Activated CD4-positive, alpha-beta T cell treated with anti-CD3 and anti-CD28 coated beads, Interleukin-2, Interleukin-4, amounts not matched to agents 100 ng/mL and 50 ng/mL, durations not matched to agents 16 hours and 8 hours (primary cell): ENCODE measurements at regions not wholly inside any gene's neighbourhood (a gene's known extent, or its start where the extent isn't known, plus 50 kb on each side); places are given as distances from the start of the nearest gene placed in this dataset.

Experiments
- DNase-seq: peaks from one replicate; pipeline ENCODE4 v3.0.0-alpha.2; 2020; ENCODE audit warnings: low spot score

GRCh38 chr1:87437663-87438295 is 109.1 kb downstream of the LMO4 start:
- DNase-seq, result no peak

- DNase-seq, result no peak
These were observed 111.1 kb downstream of the LMO4 start for GRCh38 chr1:87439821-87440220.

DNA sequence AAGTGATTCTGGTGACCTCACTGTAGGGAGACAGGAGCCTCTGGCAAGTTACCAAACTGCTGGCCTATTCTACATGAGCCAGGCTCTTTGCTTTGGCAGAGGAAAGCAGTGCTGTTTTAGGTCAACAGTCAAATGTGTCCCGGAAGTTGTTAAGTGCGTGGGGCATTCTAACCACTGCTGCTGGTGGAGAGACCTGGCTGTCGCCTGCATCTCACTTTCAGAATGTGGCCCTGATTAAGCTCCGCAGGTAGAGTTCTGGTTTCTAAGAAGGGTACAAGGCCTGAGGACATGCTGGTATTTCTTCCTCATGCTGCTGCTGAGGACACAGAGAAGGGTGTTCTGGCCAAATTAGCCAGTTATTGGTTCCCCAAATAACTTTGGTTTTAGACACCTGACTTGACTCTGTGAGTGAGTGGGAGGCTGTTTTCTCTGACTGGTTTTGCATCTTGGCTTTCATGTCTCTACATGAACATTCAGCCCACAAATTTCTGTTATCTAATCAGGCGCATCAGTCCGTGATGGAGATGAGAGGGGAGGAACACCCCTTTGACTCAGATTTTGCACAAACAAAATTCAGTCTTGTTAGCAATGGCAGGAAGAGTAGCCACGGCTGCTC is 120.8 kb downstream of the LMO4 start:
- peak; percentile 70 for DNase-seq

DNA sequence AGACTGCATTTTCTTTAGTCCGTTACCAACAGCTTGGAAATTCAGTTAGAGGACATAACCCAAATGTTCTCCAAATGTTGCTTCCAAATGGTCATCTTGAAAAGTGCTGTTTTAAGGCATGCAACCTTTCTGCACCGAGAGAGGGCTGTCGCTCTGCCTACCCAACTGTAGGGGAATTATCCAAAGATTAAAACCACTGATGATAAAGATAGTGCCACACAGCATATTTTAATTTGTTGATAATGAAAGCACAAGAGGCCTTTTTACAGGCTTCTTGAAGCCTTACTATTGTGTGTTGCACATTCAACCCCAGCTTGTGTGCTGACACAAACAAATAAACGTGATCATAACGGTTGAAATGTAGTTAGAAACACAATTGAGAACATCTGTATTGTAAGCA is 121.5 kb downstream of the LMO4 start:
- no peak for DNase-seq

DNA sequence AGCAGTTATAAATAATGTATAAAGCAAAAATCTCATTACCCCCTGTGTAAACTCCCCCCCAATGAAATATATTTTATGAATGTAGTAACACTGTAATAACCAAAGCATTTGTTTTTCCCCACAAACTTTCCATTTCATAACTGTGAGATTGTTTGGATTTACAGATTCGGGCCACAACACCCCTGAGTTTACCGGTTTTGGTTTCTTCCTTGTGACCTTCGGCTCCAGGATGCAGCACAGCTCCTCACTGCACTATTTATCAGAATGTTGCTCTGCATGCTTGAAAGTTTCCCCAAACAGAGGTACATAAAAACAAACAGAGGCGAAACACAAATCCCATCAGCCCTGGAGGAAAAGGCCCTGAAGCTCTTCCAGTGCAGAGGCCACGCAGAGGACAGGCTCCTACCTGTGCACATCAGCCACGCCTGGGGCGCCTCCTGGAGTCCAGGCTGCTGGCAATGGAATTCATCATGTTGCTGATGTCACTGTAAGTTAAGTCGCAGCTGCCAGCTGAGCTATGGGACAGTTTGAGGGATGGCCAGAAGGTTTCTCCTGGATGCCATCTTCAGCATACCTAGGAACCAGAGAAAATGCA is 122.0 kb downstream of the LMO4 start:
- DNase-seq, result no peak

DNA sequence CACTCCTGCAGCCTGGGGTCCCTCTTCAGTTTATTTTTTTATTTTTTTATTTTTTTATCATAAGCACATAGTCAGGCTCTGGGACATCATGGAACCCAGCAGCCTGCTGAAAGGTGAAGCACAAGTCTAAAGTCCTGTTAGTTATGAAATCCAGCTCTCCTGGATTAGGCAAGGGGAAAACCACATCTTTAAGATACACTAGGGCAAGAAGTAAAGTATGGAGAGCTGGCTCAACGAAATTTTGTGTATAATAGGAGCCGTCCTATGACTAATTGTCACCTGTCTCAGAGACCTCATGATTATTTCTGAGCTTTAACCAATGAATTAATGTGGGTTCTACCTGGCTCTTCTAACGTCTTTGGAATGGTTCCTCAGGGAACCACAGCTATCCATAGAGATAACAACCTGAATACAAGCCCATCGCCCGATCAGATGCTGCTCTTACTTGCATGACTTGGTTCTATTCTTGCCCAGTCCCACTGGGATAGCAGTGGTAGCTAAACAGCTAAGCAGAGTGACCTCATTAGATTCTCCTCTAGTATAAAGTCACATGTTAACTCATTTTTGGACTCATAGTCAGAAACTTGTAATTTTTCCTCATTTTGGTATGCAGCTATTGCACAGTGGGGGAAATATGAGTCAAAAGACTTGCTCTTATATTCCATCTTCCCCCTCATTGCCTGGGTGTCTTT is 122.7 kb downstream of the LMO4 start:
- DNase-seq, result no peak

GRCh38 chr1:87452648-87453047 is 124.0 kb downstream of the LMO4 start:
- no peak for DNase-seq

DNA sequence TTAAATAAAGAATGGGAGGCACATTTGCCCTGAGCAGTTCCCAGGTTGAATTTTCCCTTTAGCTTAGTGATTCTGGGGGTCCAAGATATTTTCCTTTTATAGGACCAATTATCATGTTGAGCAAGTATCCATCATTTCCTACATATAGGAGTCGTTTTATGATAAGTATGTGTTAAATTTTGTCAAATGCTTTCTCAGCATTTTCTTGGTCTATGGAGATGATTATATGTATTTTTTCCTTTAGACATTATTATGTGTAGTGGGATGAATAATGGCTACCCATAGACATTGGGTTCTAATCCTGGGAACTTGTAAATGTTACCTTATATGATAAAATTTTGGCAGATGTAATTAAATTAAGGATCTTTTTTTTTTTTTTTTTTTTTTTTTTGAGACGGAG is 128.7 kb downstream of the LMO4 start:
- no peak for DNase-seq

DNA sequence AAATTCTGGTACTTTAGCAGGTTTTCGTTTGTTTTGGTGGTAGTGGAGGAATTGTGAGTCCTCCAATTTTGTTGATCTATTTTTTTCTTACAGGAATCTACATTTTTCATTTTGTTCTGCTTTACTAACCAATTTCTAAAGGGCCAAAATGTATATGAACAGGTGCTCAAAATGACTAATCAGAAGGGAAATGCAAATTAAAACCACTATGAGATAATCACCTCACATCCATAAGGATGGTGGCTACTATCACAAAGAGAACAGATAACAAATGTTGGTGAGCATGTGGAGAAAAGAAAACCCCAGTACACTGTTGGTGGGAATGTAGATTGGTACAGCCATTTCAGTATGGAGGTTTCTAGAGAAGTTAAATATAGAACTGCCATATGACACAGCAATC is 134.2 kb downstream of the LMO4 start:
- DNase-seq, result no peak

DNA sequence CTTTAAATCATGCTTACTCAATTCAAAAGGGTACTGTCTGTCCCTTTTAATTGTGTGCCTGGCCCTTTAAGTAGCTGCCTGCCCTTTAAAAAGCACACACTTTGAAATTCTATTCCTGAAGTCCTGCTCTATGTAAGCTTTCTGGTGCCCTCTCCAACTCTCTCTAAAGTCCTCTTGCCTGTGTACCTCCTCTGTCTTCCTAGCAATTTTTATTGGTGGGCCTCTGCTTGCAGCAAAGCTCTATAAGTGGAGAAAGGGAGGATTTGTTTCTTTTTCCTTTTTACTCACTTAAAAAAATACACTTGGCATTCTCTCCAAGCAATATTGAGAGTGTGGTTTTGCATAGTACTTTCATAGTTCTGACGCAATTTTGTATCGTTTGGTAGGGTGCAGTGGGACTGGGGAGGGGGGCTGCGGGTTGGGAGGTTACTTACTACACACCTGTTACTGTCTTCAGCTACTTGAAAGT is 135.4 kb downstream of the LMO4 start:
- no peak for DNase-seq

- no peak for DNase-seq
These were observed 137.9 kb downstream of the LMO4 start for GRCh38 chr1:87466621-87467020.

DNA sequence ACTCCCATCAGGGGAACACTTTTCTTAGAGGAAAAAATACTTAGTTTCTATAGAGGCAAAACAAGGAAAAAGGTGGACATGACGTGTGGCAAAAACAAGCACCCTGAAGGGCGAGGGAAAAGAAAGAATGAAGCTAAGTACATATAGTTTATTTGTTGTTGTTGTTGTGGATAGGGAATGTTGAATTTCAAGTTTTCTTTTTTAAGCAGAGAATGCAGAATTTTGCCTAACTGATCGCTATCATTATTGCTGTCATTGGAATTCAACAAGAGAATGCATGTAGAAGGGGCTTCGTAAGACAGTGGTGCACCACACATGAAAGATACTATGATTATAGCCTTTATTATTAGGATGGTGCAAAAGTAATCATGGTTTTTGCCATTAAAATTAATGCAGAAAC is 144.0 kb downstream of the LMO4 start:
- DNase-seq, result no peak

DNA sequence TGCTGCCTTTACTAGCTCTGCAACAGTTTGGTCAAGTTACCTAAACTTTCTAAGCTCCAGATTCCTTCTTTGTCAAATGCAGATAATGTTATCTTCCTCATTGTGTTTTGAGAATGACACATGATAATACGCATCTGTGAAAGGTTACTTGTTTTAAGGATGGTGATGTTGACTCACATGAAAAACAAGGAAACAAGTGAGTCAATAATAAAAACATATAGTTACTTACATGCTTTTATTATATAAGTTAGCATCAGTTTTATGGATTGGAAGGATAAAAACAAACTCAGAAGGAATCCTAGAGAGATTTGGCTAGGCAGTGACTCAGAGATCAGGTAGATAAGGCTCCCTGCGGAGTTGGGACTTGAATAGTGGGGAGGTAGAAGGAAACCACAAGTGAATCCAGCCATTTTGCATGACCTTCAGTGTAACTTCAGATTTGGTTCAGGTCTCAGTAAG is 144.6 kb downstream of the LMO4 start:
- no peak for DNase-seq

- DNase-seq, result no peak
These were observed 145.4 kb downstream of the LMO4 start for GRCh38 chr1:87474098-87474497.

- no peak for DNase-seq
These were observed 149.6 kb downstream of the LMO4 start for GRCh38 chr1:87478231-87478630.

DNA sequence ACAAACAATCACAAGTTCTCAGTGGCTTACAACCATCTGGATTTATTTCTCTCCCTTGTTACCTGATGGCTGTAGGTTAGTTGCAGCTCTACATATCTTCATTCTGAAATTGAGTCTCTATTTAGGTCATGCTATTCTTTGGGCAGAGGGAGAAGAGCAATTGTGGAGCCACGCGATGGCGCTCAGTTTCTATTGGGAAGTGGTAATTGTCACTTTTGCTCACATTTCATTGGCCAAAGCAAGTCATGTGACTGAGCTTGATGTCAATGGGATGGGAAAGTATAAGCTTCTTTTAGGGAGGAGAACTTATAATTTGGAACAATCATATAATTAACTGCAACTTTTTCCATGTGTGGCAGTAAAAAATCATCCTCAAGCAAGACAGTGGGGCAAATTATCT is 166.5 kb downstream of the LMO4 start:
- no peak for DNase-seq

- no peak for DNase-seq
These were observed 167.2 kb downstream of the LMO4 start for GRCh38 chr1:87495870-87496269.

DNA sequence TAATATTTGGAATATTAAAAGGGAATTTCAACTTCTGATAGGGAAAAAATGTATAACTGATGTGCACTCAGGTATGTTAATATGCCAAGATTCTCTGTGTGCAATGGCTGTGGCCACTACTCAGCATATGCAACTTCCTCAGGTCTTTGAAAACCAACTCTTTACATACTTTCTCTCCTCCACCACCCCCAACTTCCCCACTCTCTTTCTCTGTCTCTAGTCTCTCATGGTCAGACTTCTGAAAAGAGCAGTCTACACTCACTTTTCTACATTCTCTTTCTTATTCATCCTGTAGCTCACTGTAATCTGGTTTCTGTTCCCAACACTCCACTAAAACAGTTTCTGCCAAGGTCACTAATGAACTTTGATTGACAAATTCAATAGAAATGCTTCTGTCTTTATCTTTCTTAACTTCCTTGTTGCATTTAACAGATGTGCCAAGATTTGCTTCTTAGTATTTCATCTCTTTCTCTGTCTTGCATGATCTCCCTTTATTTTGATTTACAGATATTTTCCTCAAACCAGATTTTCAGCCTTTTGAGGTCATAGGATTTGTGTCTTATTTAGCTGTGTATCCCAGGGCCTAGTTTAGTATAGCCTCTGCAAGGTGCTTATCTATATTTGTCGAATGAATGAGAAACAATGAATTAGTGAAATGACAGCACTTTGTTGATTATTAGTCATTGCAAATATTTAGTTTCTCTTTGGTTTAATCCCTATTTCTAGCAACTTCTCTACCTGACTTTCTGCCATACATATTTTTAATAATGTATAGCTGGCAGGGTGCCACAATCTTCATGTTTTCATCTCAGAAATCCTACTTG is 168.9 kb downstream of the LMO4 start:
- no peak for DNase-seq

- no peak for DNase-seq
These were observed 173.1 kb downstream of the LMO4 start for GRCh38 chr1:87501738-87502137.

DNA sequence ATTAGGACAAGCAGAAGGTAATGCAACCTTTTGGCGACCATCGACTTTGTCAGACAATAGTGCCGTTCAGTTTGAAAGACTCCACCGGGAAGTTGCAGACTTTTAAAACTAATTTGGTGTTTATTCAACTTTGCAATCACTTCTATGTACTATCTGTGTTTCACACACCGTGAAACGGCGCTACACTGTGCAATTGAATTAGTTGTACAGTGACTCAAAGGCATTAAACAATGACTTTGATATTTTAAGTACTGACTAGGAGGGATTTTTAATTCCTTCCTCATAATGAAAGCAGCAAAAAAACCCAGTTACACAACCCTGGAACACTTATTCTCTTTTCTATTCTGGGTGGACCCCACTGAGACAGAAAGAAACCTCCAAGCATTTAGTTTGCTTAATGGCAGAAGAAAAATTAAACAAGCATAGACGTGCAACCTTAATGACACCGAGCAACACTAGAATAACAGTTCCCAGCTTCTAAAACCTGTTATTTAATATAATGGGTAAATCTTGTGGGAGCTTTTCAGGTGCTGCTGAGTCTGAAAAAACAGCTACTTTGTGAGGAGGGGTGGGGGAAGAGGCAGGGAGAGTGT is 176.8 kb downstream of the LMO4 start:
- DNase-seq, result no peak

- no peak for DNase-seq
These were observed 177.5 kb downstream of the LMO4 start for GRCh38 chr1:87506147-87506546.
